Pancreas (tissue), 10 donors: ENCODE measurements at regions not wholly inside any gene's neighbourhood (a gene's known extent, or its start where the extent isn't known, plus 50 kb on each side); places are given as distances from the start of the nearest gene placed in this dataset.

ENCODE experiments used
- ATAC-seq, 4 donors: fragments of 200-7000 bp; cut with Tn5 transposase; one replicate each; pipeline versions ENCODE4 v1.8.0 to v1.9.1; 2020; ENCODE audit warnings: mild to moderate bottlenecking in 4 of 4, moderate library complexity in 4 of 4
- DNase-seq, 6 donors: peaks; one replicate each; pipeline ENCODE4 v3.0.0-alpha.2; 2020
- FAIRE-seq: peaks from 2 replicates; lab custom pipeline; 2012; peaks lifted over from hg19 to GRCh38; lab: Jason Lieb, UNC
- H3K27ac ChIP-seq, 4 donors: fragments of 200-600 bp; sonication (generic); 1 replicate in 3 of 4; 2 replicates in 1 of 4; pipeline versions ENCODE4 v1.5.0 to v1.8.0; 2020
- H3K27me3 ChIP-seq, 4 donors: fragments of 200-600 bp; one replicate each; pipeline ENCODE4 v1.8.0; 2021
- H3K36me3 ChIP-seq, 3 donors: fragments of 200-600 bp; sonication (generic) in 1 of 3; one replicate each; pipeline versions ENCODE4 v1.5.0 to v1.8.0; 2020 to 2021
- H3K4me1 ChIP-seq, 3 donors: fragments of 200-600 bp; one replicate each; pipeline ENCODE4 v1.8.0; 2021
- H3K4me3 ChIP-seq, 4 donors: fragments of 200-600 bp; sonication (generic) in 2 of 4; one replicate each; pipeline versions ENCODE4 v1.5.0 to v1.8.0; 2020 to 2021
- H3K9me3 ChIP-seq, 4 donors: fragments of 200-600 bp; one replicate each; pipeline ENCODE4 v1.8.0; 2021
- CTCF ChIP-seq, 4 donors: fragments of 200-600 bp; sonication (generic) in 3 of 4; IDR thresholded peaks; one replicate each; pipeline versions ENCODE4 v1.5.0 to v1.8.0; 2021; ENCODE audit warnings: antibody characterized with exemption in 4 of 4
- WGBS, 2 donors: extraction: QIAGEN DNeasy Blood & Tissue Kit; methylation state at CpG; one replicate each; pipeline ENCODE4 v1.1.7; 2013; 5-methylcytosine and 5-hydroxymethylcytosine counted together
- intact Hi-C, 3 donors: fragments of 100-400 bp; cut with DNase I; formaldehyde crosslinking; loops; one replicate each; pipeline versions ENCODE4 v1.11.1 to v1.14.2; 2022
- donor health status: healthy with polysubstance abuse.
- donor health status: DM: no; HTN: no; CAD: no; lungs with moderate emphysema.
- donor health status: DM: no; HTN: no; CAD: no.
- donor health status: control.
- donor health status: control.
- donor health status: Bipolar disorder and iron deficiency.
- donor health status: DM: yes; HTN: yes; CAD: no.
- donor health status: DM: no; HTN: no; CAD: no.
- donor health status: DM: no; HTN: no; CAD: no.
- donor health status: DM: yes; HTN: yes; CAD: no.

GRCh38 chr17:13986855-13987254 is 82.4 kb upstream of the COX10 start:
- H3K4me1 ChIP-seq, result no peaks in the 10 kb centered on the region
- intact Hi-C loops, result no loop called here
- no peak overlapping the region for H3K27ac ChIP-seq
- no peak overlapping the region for H3K4me3 ChIP-seq
- DNase-seq, result no peak
- H3K36me3 ChIP-seq, result no peaks in the 10 kb centered on the region
- H3K9me3 ChIP-seq, result no peaks in the 10 kb centered on the region
- FAIRE-seq, result no peak
- no peaks in the 10 kb centered on the region for H3K27me3 ChIP-seq
- WGBS, 2 donors, result 59 to 68% methylated on average over 4 of the region's 4 CpGs
- no peak for TF ChIP-seq CTCF (IDR thresholded peaks at IDR 0.05)
- ATAC-seq, result no peak

GRCh38 chr17:13989138-13989537 is 80.2 kb upstream of the COX10 start:
- DNase-seq (no peak), ATAC-seq (no peak), FAIRE-seq (no peak)
- Histone ChIP-seq H3K9me3 (no peaks in the 10 kb centered on the region), H3K4me3 (no peak overlapping the region), H3K36me3 (no peaks in the 10 kb centered on the region), H3K4me1 (no peaks in the 10 kb centered on the region), H3K27me3 (no peaks in the 10 kb centered on the region), H3K27ac (no peak overlapping the region)
- TF ChIP-seq CTCF (IDR thresholded peaks at IDR 0.05), result no peak
- intact Hi-C loops, result no loop called here
- 81 to 84% methylated on average over 4 of the region's 4 CpGs for WGBS, 2 donors

GRCh38 chr17:13993106-13993505 is 76.2 kb upstream of the COX10 start:
- no peak for TF ChIP-seq CTCF (IDR thresholded peaks at IDR 0.05)
- ATAC-seq (no peak), DNase-seq (no peak), FAIRE-seq (no peak)
- no peaks in the 10 kb centered on the region for H3K27me3 ChIP-seq
- WGBS, 2 donors, result 70 to 76% methylated on average over 6 of the region's 6 CpGs
- H3K4me1 ChIP-seq, result no peaks in the 10 kb centered on the region
- H3K36me3 ChIP-seq, result no peaks in the 10 kb centered on the region
- no peak overlapping the region for H3K4me3 ChIP-seq
- H3K27ac ChIP-seq, result no peak overlapping the region
- intact Hi-C loops, result no loop called here
- H3K9me3 ChIP-seq, result no peaks in the 10 kb centered on the region

GRCh38 chr17:13994050-13994449 is 75.3 kb upstream of the COX10 start:
- intact Hi-C loops, result no loop called here
- 84 to 85% methylated on average over 6 of the region's 6 CpGs for WGBS, 2 donors
- Histone ChIP-seq H3K4me3 (no peak overlapping the region), H3K4me1 (no peaks in the 10 kb centered on the region), H3K27ac (no peak overlapping the region), H3K36me3 (no peaks in the 10 kb centered on the region), H3K9me3 (no peaks in the 10 kb centered on the region), H3K27me3 (no peaks in the 10 kb centered on the region)
- ATAC-seq (no peak), FAIRE-seq (no peak), DNase-seq (no peak)
- no peak for TF ChIP-seq CTCF (IDR thresholded peaks at IDR 0.05)

- ATAC-seq, result no peak
Observed at GRCh38 chr17:13995856-13996271, 73.4 kb upstream of the COX10 start.

More at GRCh38 chr17:13995856-13996271, 73.4 kb upstream of the COX10 start:
- DNase-seq (no peak), FAIRE-seq (no peak)
- Histone ChIP-seq H3K4me3 (no peak overlapping the region), H3K27me3 (no peaks in the 10 kb centered on the region), H3K9me3 (no peaks in the 10 kb centered on the region), H3K27ac (no peak overlapping the region), H3K4me1 (no peaks in the 10 kb centered on the region), H3K36me3 (no peaks in the 10 kb centered on the region)
- no peak for TF ChIP-seq CTCF (IDR thresholded peaks at IDR 0.05)
- intact Hi-C loops, result no loop called here
- WGBS, 2 donors, result 74 to 85% methylated on average over 4 of the region's 4 CpGs
